GM12874 (cell line): ENCODE measurements at regions not wholly inside any gene's neighbourhood (a gene's known extent, or its start where the extent isn't known, plus 50 kb on each side); places are given as distances from the start of the nearest gene placed in this dataset.

Experiments used
- TF ChIP-seq, protein P1 (sequence below): IDR thresholded peaks from 2 replicates; pipeline ENCODE4 v1.5.1; 2011; ENCODE audit warnings: low read depth, mild to moderate bottlenecking, control low read depth, low read length, moderate library complexity; ENCODE audit not compliant: insufficient read depth

DNA sequence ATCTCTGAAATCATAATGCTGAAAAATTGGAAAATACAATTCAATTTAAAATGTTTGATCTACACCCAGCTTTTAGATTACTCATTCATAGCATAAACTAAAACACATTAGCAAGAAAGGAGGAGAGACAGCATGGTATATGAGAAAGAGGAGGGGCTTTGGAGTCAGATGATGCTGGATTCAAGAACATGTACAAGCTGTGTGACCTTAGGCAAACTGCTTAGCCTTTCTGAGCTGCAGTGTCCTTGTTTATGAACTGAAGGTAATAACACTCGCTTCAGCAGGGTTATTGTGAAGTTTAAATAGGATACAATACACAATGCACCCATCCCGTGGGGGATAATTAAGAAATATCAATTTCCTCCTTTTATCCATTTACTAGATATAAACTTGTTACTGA lies 79.2 kb downstream of the MAP1LC3B2 start:
- TF ChIP-seq, protein P1, sequence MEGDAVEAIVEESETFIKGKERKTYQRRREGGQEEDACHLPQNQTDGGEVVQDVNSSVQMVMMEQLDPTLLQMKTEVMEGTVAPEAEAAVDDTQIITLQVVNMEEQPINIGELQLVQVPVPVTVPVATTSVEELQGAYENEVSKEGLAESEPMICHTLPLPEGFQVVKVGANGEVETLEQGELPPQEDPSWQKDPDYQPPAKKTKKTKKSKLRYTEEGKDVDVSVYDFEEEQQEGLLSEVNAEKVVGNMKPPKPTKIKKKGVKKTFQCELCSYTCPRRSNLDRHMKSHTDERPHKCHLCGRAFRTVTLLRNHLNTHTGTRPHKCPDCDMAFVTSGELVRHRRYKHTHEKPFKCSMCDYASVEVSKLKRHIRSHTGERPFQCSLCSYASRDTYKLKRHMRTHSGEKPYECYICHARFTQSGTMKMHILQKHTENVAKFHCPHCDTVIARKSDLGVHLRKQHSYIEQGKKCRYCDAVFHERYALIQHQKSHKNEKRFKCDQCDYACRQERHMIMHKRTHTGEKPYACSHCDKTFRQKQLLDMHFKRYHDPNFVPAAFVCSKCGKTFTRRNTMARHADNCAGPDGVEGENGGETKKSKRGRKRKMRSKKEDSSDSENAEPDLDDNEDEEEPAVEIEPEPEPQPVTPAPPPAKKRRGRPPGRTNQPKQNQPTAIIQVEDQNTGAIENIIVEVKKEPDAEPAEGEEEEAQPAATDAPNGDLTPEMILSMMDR: no peak

DNA sequence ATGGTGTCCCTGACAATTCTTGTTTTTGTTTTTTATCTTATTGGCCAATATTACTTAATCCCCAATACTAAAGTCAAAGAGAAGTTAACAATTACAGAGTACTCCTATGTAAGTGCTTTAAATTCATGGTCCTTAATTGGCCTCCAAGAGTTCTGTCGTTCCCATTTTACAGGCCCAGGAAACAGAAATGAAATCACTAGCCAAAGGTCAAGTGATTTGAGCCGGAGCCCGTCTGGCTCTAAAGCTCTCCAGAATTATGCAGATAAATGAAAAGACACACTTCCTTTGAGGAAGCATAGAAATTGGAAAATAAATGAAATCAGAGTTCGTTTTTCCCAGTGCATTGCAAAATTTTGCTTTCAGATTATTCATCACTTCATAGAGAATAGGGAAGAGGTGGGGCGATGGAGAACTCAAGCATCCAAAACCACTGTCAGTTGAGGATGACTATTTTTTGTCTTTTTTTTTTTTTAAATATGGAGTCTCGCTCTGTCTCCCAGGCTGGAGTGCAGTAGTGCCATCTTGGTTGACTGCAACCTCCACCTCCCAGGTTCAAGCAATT lies 78.5 kb downstream of the MAP1LC3B2 start:
- TF ChIP-seq, protein P1: no peak

DNA sequence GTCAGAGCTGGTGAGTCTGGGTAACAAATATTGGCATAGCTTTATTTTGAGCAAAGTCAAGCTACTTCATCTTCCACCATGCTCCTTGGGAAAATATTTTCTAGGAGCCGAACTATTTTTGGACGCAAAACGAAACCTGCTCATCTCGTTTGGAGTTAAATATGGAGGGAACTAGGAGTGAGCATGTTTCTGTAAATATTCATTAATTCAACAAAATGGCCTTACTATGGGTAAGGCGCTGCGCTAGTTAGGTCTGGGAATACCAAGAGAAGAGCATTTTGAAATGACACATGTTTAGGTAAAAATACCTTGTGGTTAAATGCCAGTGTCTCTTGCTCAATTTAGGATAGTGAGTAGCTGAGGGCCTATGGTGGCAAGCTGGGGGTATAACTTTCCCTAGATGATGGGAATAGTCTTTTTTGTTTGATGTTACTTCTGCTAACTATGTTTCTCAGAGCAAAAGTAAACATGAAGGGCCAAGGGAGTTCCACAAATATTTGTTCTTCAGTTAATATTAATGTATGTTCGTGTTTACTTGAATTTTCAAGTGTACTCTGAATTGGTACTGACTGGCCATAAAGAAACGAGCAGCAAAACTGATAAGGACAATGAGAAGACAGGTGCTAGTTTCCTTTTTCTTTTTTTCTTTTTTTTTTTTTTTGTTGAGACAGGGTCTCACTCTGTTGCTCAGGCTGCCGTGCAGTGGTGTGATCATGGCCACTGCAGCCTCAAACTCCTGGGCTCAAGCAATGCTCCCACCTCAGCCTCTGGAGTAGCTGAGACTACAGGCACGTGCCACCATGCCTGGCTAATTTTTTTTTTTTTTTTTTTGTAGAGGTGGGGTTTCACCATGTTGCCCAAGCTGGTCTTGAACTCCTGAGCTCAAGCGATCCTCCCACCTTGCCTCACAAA lies 77.7 kb downstream of the MAP1LC3B2 start:
- TF ChIP-seq, protein P1: no peak

DNA sequence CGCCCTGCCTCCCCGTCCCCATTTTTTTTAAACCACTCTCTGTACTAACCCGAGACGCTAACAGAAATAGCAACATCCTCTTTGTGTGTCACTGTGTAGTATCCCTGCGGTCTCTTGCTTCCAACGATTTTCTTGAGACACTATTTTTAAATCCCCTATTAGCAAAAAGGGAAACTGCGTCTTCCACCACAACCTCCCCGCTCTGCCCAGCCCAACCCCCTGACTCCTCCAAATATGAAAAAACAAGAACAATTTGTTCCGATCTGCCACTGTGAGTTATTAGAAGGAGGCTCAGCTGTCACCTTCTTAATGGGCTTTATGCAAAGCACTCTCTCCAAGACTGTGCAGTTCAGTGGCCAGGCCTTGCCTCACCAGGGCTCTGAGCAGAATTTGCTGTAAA lies 76.3 kb downstream of the MAP1LC3B2 start:
- TF ChIP-seq, protein P1: no peak

DNA sequence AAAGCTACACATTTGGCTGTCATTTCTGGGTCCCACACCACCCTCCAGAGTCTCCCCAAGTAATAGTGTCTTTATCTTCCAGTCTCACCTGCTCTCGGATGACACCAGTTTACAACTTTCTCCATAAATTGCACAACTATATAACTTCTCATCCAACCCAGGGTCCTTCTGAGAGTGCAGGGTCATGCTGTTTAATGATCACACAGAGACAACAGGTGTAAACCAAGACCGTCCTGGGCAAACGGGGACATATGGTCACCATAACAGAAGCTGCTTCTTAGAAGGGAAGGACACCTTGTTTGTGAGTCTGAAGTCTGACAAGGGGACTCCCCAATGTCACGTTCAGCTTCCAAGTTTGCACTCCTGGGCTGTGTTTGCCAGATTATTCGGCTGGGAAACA lies 74.3 kb downstream of the MAP1LC3B2 start:
- TF ChIP-seq, protein P1: no peak

DNA sequence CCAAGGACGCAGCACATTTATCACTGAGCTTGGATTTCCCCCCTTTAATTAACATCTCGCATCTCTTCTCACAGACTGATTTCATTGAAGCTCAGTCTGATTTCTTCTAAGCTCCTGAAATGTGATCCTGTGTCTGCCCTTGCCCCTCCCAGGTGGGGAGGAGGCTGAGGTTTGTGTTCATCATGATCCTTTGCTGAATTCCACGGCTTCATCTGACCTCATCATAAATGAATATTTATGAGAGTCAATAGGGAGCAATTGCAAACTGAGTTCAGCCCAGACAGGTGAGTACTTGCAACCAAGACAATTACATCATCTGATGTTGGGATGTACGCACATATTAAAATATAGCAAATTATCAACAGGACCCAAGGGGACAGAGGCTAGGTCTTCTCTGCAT lies 72.4 kb downstream of the MAP1LC3B2 start:
- TF ChIP-seq, protein P1: no peak

DNA sequence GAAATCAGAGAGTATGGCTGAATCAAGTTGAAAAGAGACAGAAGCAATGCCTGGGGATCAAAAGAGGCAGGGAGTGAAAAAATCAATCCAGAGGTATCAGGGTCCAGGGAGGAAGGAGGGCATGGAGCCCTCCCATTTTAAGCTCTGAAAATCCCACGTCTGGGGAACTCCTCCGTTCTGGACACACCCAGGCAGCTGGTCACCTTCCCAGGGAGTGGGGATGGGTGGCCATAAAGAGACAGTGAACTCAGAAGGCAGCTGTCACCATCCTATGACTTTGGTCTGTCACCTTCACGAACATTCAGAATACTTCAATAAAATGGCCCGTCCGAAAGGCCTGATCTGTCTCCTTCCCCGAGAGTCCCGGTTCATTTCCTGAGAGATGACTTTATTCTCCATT lies 71.6 kb downstream of the MAP1LC3B2 start:
- TF ChIP-seq, protein P1: no peak
